ENCODE measurements at regions not wholly inside any gene's neighbourhood (a gene's known extent, or its start where the extent isn't known, plus 50 kb on each side); places are given as distances from the start of the nearest gene placed in this dataset.
"Not testable (repeated sequence)": the region's sequence is repeated elsewhere in the genome, so short reads cannot be mapped to it uniquely, and the experiment has no call there.

DNA sequence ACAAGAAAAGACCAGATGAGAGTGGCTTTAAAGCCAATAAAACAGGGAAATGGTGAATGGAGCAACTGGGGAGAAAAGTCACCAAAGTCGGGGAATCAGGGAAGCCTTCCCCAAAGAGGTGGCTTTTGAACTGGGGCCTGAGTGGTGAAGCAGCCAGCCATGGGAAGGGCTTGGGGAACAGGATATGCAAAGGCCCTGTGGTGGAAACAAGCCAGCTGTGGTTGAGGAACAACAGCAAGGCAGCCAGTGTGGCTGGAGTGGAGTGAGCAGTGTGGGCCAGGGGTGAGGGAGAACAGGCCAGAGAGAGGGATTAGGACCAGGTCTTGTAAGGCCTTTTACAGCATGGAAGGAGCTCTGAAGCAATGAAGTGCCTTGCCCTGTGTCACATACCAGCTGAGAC is 51.0 kb upstream of the ROPN1B start:
- DNase-seq: not testable (repeated sequence)

DNA sequence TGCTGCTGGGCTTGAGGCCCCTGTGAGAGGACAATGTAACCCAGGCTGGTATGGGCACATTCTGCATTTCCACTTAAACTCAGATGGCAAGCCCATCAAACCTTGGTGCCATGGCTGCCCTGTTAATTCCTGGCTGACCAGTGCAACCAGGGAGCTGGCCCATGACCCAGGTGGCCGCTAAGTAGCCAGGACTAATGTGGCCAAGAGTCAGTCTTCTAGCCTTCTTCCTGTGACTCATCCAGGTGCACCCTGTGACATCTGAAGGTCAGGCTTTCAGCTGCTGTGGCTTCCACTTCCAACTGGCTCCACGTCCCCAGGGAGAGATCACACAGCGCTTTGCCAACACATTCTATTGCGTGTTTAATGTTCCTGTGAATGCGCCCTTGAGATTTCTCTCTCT is 50.5 kb upstream of the ROPN1B start:
- not testable (repeated sequence) for DNase-seq

DNA sequence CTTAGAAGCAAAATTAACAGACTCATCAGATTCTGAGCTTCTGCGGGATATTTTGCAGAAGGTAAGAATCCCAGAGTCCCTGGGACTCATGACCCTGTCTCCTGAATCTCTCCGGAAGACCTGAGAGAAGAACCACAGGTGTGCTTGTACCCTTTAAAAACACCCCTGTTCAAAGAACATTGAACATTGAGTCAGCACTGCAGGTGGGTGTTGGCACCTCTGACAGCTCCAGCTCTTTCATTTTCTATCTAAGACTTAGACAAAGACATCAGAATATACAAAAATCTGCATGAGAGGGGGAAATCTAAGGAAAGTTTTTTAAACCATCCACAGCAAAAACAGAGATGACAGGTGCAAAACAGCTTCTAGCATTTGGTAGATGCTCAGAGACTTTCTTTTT is 50.1 kb upstream of the ROPN1B start:
- DNase-seq: not testable (repeated sequence)
